Activated naive CD8-positive, alpha-beta T cell (primary cell): ENCODE measurements at regions not wholly inside any gene's neighbourhood (a gene's known extent, or its start where the extent isn't known, plus 50 kb on each side); places are given as distances from the start of the nearest gene placed in this dataset.

Source experiments
- H3K27ac Mint-ChIP-seq: one replicate; pipeline ENCODE4 v1.8.0; 2021; ENCODE audit warnings: mixed read lengths
- H3K27me3 Mint-ChIP-seq: one replicate; pipeline ENCODE4 v1.8.0; 2021; ENCODE audit warnings: mixed read lengths
- H3K36me3 Mint-ChIP-seq: one replicate; pipeline ENCODE4 v1.8.0; 2021; ENCODE audit warnings: mixed read lengths
- H3K4me1 Mint-ChIP-seq: one replicate; pipeline ENCODE4 v1.8.0; 2021; ENCODE audit warnings: low read depth, mixed read lengths
- H3K4me3 Mint-ChIP-seq: one replicate; pipeline ENCODE4 v1.8.0; 2021; ENCODE audit warnings: mild to moderate bottlenecking, mixed read lengths
- H3K9me3 Mint-ChIP-seq: one replicate; pipeline ENCODE4 v1.8.0; 2021; ENCODE audit warnings: low read depth, mixed read lengths

- Mint-ChIP-seq H3K4me3 (no peak overlapping the region), H3K9me3 (peaks cover 1% of the 10 kb centered on the region), H3K27ac (no peak overlapping the region), H3K4me1 (no peaks in the 10 kb centered on the region), H3K27me3 (peaks cover 10% of the 10 kb centered on the region), H3K36me3 (peaks cover 3% of the 10 kb centered on the region)
Observed at GRCh38 chr17:36875698-36876293, 61.5 kb upstream of the LHX1 start.

GRCh38 chr17:36876966-36877365 is 60.3 kb upstream of the LHX1 start:
- peaks cover 3% of the 10 kb centered on the region for H3K36me3 Mint-ChIP-seq
- peaks cover 8% of the 10 kb centered on the region for H3K9me3 Mint-ChIP-seq
- no peak overlapping the region for H3K4me3 Mint-ChIP-seq
- H3K27ac Mint-ChIP-seq = no peak overlapping the region
- H3K27me3 Mint-ChIP-seq = peaks cover 13% of the 10 kb centered on the region
- no peaks in the 10 kb centered on the region for H3K4me1 Mint-ChIP-seq

- H3K36me3 Mint-ChIP-seq = peaks cover 8% of the 10 kb centered on the region
- no peak overlapping the region for H3K27ac Mint-ChIP-seq
- H3K4me3 Mint-ChIP-seq = no peak overlapping the region
- H3K4me1 Mint-ChIP-seq = no peaks in the 10 kb centered on the region
- peaks cover 13% of the 10 kb centered on the region for H3K9me3 Mint-ChIP-seq
- H3K27me3 Mint-ChIP-seq = peaks cover 20% of the 10 kb centered on the region
Observed at GRCh38 chr17:36877771-36878170, 59.5 kb upstream of the LHX1 start.

- H3K27ac Mint-ChIP-seq = no peak overlapping the region
- no peaks in the 10 kb centered on the region for H3K4me1 Mint-ChIP-seq
- no peak overlapping the region for H3K4me3 Mint-ChIP-seq
- H3K9me3 Mint-ChIP-seq = peaks cover 13% of the 10 kb centered on the region
- peaks cover 8% of the 10 kb centered on the region for H3K36me3 Mint-ChIP-seq
- peaks cover 20% of the 10 kb centered on the region for H3K27me3 Mint-ChIP-seq
Observed at GRCh38 chr17:36878216-36878615, 59.1 kb upstream of the LHX1 start.

GRCh38 chr17:36879027-36879426 is 58.2 kb upstream of the LHX1 start:
- Mint-ChIP-seq H3K4me3 (no peak overlapping the region), H3K27me3 (peaks cover 17% of the 10 kb centered on the region), H3K27ac (no peak overlapping the region), H3K4me1 (no peaks in the 10 kb centered on the region), H3K9me3 (peaks cover 13% of the 10 kb centered on the region), H3K36me3 (peaks cover 5% of the 10 kb centered on the region)

DNA sequence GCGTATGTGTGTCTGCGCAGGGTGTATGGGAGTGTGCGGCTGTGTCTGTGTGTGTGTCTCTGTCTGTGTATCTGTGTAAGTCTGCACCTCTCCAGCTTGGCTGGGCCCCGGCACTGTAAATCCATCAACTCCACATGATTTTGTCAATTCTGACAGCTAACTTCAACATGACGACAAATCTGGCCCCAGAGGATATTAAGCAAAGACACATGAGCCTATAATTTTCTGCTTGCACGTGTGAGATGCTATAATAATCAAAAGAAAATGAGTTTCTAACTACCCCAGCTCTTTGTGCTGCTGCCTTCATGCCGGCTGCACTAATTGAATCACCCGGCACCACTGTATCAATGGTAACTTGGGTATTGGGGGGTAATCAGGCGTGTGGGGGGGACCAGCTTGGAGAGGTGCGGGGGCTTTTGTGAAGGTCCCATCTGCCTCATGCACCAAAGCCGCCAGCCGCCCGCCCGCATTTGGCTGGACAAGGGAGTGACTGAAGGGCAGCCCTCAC is 57.6 kb upstream of the LHX1 start:
- no peak overlapping the region for H3K27ac Mint-ChIP-seq
- H3K9me3 Mint-ChIP-seq = peaks cover 13% of the 10 kb centered on the region
- H3K4me1 Mint-ChIP-seq = no peaks in the 10 kb centered on the region
- no peak overlapping the region for H3K4me3 Mint-ChIP-seq
- peaks cover 17% of the 10 kb centered on the region for H3K27me3 Mint-ChIP-seq
- peaks cover 5% of the 10 kb centered on the region for H3K36me3 Mint-ChIP-seq

GRCh38 chr17:36880268-36880905 is 56.9 kb upstream of the LHX1 start:
- Mint-ChIP-seq H3K9me3 (peaks cover 13% of the 10 kb centered on the region), H3K4me1 (no peaks in the 10 kb centered on the region), H3K27ac (no peak overlapping the region), H3K27me3 (peaks cover 22% of the 10 kb centered on the region), H3K4me3 (no peak overlapping the region), H3K36me3 (peaks cover 5% of the 10 kb centered on the region)

GRCh38 chr17:36881323-36881722 is 56.0 kb upstream of the LHX1 start:
- Mint-ChIP-seq H3K36me3 (peaks cover 7% of the 10 kb centered on the region), H3K4me3 (no peak overlapping the region), H3K27me3 (peaks cover 24% of the 10 kb centered on the region), H3K9me3 (peaks cover 13% of the 10 kb centered on the region), H3K4me1 (no peaks in the 10 kb centered on the region), H3K27ac (no peak overlapping the region)

- peaks cover 29% of the 10 kb centered on the region for H3K27me3 Mint-ChIP-seq
- H3K4me1 Mint-ChIP-seq = no peaks in the 10 kb centered on the region
- no peak overlapping the region for H3K27ac Mint-ChIP-seq
- H3K4me3 Mint-ChIP-seq = no peak overlapping the region
- peaks cover 13% of the 10 kb centered on the region for H3K9me3 Mint-ChIP-seq
- H3K36me3 Mint-ChIP-seq = peaks cover 7% of the 10 kb centered on the region
Observed at GRCh38 chr17:36884495-36885152, 52.7 kb upstream of the LHX1 start.

DNA sequence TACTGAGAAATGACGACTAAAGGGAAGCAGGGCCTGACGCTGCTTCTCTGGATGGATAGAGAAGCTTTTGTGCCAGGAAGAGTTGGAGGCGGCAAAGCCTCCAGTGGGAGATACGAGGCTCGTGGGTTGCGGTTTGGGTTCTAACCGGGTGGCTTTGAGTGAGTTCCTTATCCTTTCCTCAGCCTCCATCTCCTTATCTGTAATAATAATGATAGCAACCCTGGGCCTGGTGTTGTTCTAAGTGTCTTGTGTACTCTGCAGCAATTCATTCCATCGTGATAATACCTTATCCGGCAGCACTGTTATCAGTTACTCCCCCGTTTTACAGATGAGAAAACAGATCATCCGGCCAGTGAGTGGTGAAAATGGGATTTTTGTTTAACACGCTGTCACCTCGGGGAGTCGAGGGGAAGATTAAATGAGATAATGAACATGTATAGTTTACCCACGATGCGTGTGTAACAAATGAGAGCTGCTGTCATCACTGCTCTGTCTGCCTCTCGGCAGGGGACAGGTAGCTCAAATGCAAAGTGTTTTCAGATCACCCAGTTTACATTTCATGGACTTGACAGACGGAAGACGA is 52.0 kb upstream of the LHX1 start:
- no peaks in the 10 kb centered on the region for H3K4me1 Mint-ChIP-seq
- H3K27ac Mint-ChIP-seq = no peak overlapping the region
- peaks cover 29% of the 10 kb centered on the region for H3K27me3 Mint-ChIP-seq

DNA sequence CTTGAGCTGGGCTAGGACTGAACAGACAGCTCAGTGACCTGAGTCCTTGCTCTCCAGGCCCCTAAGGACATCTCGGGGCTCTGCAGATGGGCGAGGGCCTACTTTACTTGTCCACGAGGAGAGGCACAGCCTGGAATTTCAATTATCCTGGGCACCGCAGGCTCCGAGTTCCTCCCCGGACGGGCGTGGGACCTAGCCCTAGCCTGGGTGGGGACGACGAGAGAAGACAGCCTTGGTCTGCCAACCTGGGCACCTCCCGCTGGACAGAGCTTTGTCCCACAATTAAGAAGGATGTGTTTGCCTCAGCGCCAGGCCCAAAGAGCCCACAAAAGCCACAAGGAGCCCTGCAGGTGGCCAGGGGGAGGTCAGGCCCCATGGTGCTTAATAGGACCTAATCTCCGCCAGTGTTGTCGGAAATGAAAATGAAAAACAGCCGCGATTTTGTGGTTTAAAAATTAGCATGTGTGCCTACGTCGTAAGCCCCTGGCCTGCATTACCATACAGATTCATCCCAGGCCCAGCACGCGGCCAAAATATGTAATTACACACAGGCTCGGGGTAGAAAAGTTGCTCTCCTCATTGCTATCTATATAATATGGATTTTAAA is 51.4 kb upstream of the LHX1 start:
- Mint-ChIP-seq H3K9me3 (peaks cover 11% of the 10 kb centered on the region), H3K27ac (no peak overlapping the region), H3K4me1 (no peaks in the 10 kb centered on the region), H3K36me3 (peaks cover 7% of the 10 kb centered on the region), H3K27me3 (peaks cover 27% of the 10 kb centered on the region), H3K4me3 (no peak overlapping the region)

More for the DNA sequence above, 52.0 kb upstream of the LHX1 start:
- no peak overlapping the region for H3K4me3 Mint-ChIP-seq
- H3K9me3 Mint-ChIP-seq = peaks cover 13% of the 10 kb centered on the region
- H3K36me3 Mint-ChIP-seq = peaks cover 7% of the 10 kb centered on the region
